ENCODE measurements at regions not wholly inside any gene's neighbourhood (a gene's known extent, or its start where the extent isn't known, plus 50 kb on each side); places are given as distances from the start of the nearest gene placed in this dataset.

GRCh38 chr1:183719289-183719688 lies 66.2 kb upstream of the APOBEC4 start:
- no peaks in the 10 kb centered on the region for H3K9me3 ChIP-seq (ENCODE audit: control insufficient read depth, insufficient read depth, low read depth, low read length)
- no peak for DNase-seq (ENCODE audit: low read depth in 2 of 2)
- H3K9ac ChIP-seq (ENCODE audit: insufficient read depth, low read length), result no peak overlapping the region
- no peak for TF ChIP-seq EZH2 (IDR thresholded peaks at IDR 0.05; ENCODE audit: low read length, missing control alignments)
- TF ChIP-seq, protein P1, sequence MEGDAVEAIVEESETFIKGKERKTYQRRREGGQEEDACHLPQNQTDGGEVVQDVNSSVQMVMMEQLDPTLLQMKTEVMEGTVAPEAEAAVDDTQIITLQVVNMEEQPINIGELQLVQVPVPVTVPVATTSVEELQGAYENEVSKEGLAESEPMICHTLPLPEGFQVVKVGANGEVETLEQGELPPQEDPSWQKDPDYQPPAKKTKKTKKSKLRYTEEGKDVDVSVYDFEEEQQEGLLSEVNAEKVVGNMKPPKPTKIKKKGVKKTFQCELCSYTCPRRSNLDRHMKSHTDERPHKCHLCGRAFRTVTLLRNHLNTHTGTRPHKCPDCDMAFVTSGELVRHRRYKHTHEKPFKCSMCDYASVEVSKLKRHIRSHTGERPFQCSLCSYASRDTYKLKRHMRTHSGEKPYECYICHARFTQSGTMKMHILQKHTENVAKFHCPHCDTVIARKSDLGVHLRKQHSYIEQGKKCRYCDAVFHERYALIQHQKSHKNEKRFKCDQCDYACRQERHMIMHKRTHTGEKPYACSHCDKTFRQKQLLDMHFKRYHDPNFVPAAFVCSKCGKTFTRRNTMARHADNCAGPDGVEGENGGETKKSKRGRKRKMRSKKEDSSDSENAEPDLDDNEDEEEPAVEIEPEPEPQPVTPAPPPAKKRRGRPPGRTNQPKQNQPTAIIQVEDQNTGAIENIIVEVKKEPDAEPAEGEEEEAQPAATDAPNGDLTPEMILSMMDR (conservative IDR thresholded peaks at IDR 0.05 in 1 of 2, IDR thresholded peaks at IDR 0.05 in 1 of 2; ENCODE audit: low read depth in 1 of 2, low read length in 2 of 2), result no peak
- H3K4me1 ChIP-seq (ENCODE audit: control insufficient read depth, extremely low read depth, insufficient read depth, low read length), result no peaks in the 10 kb centered on the region
- no peaks in the 10 kb centered on the region for H3K79me2 ChIP-seq (ENCODE audit: control insufficient read depth, insufficient read depth, low read length)
- H2AFZ ChIP-seq (ENCODE audit: low read length), result no peak overlapping the region
- no peaks in the 10 kb centered on the region for H4K20me1 ChIP-seq (ENCODE audit: control insufficient read depth, extremely low read depth, insufficient read depth, low read length)
- no peaks in the 10 kb centered on the region for H3K36me3 ChIP-seq (ENCODE audit: control insufficient read depth, insufficient read depth, low read length)
- H3K4me3 ChIP-seq (replicated peaks in 1 of 4; ENCODE audit: control extremely low read depth in 1 of 4, insufficient read depth in 1 of 4, low read depth in 3 of 4, low read length in 4 of 4), result no peak overlapping the region
- H3K4me2 ChIP-seq (ENCODE audit: extremely low read depth, insufficient read depth, low read length), result no peak overlapping the region
- H3K27me3 ChIP-seq (ENCODE audit: control insufficient read depth, insufficient read depth, low read length), result no peaks in the 10 kb centered on the region
- no peak overlapping the region for H3K27ac ChIP-seq (ENCODE audit: insufficient read depth, low read length)

- Histone ChIP-seq H3K9me3 (ENCODE audit: control insufficient read depth, insufficient read depth, low read depth, low read length) (no peaks in the 10 kb centered on the region), H3K36me3 (ENCODE audit: control insufficient read depth, insufficient read depth, low read length) (no peaks in the 10 kb centered on the region), H3K4me1 (ENCODE audit: control insufficient read depth, extremely low read depth, insufficient read depth, low read length) (no peaks in the 10 kb centered on the region), H3K27ac (ENCODE audit: insufficient read depth, low read length) (no peak overlapping the region), H3K4me3 (replicated peaks in 1 of 4; ENCODE audit: control extremely low read depth in 1 of 4, insufficient read depth in 1 of 4, low read depth in 3 of 4, low read length in 4 of 4) (no peak overlapping the region), H2AFZ (ENCODE audit: low read length) (no peak overlapping the region), H3K9ac (ENCODE audit: insufficient read depth, low read length) (no peak overlapping the region), H4K20me1 (ENCODE audit: control insufficient read depth, extremely low read depth, insufficient read depth, low read length) (no peaks in the 10 kb centered on the region), H3K27me3 (ENCODE audit: control insufficient read depth, insufficient read depth, low read length) (no peaks in the 10 kb centered on the region), H3K4me2 (ENCODE audit: extremely low read depth, insufficient read depth, low read length) (no peak overlapping the region), H3K79me2 (ENCODE audit: control insufficient read depth, insufficient read depth, low read length) (no peaks in the 10 kb centered on the region)
- TF ChIP-seq, protein P1 (conservative IDR thresholded peaks at IDR 0.05 in 1 of 2, IDR thresholded peaks at IDR 0.05 in 1 of 2; ENCODE audit: low read depth in 1 of 2, low read length in 2 of 2), result no peak
- no peak for TF ChIP-seq EZH2 (IDR thresholded peaks at IDR 0.05; ENCODE audit: low read length, missing control alignments)
- peak in 1 of 2 donors; percentile 18 for DNase-seq (ENCODE audit: low read depth in 2 of 2)
Observed at GRCh38 chr1:183716286-183716685, 63.2 kb upstream of the APOBEC4 start.

GRCh38 chr1:183711741-183712361 lies 58.7 kb upstream of the APOBEC4 start:
- no peak overlapping the region for H3K4me2 ChIP-seq (ENCODE audit: extremely low read depth, insufficient read depth, low read length)
- no peak overlapping the region for H3K27ac ChIP-seq (ENCODE audit: insufficient read depth, low read length)
- no peaks in the 10 kb centered on the region for H3K27me3 ChIP-seq (ENCODE audit: control insufficient read depth, insufficient read depth, low read length)
- no peaks in the 10 kb centered on the region for H4K20me1 ChIP-seq (ENCODE audit: control insufficient read depth, extremely low read depth, insufficient read depth, low read length)
- TF ChIP-seq, protein P1 (conservative IDR thresholded peaks at IDR 0.05 in 1 of 2, IDR thresholded peaks at IDR 0.05 in 1 of 2; ENCODE audit: low read depth in 1 of 2, low read length in 2 of 2), result no peak
- no peak for TF ChIP-seq EZH2 (IDR thresholded peaks at IDR 0.05; ENCODE audit: low read length, missing control alignments)
- H3K4me1 ChIP-seq (ENCODE audit: control insufficient read depth, extremely low read depth, insufficient read depth, low read length), result no peaks in the 10 kb centered on the region
- DNase-seq (ENCODE audit: low read depth in 2 of 2), result peak; percentile 14 to 77
- H3K36me3 ChIP-seq (ENCODE audit: control insufficient read depth, insufficient read depth, low read length), result no peaks in the 10 kb centered on the region
- no peak overlapping the region for H2AFZ ChIP-seq (ENCODE audit: low read length)
- no peak overlapping the region for H3K9ac ChIP-seq (ENCODE audit: insufficient read depth, low read length)
- H3K79me2 ChIP-seq (ENCODE audit: control insufficient read depth, insufficient read depth, low read length), result no peaks in the 10 kb centered on the region
- H3K9me3 ChIP-seq (ENCODE audit: control insufficient read depth, insufficient read depth, low read depth, low read length), result no peaks in the 10 kb centered on the region
- H3K4me3 ChIP-seq (replicated peaks in 1 of 4; ENCODE audit: control extremely low read depth in 1 of 4, insufficient read depth in 1 of 4, low read depth in 3 of 4, low read length in 4 of 4), result no peak overlapping the region

Measured in fibroblast of lung (primary cell).